Right lobe of liver (tissue), 6 donors: ENCODE measurements at regions not wholly inside any gene's neighbourhood (a gene's known extent, or its start where the extent isn't known, plus 50 kb on each side); places are given as distances from the start of the nearest gene placed in this dataset.

Experiments used
- ATAC-seq, 4 donors: fragments of 200-7000 bp; cut with Tn5 transposase; one replicate each; pipeline ENCODE4 v1.9.1; 2020; ENCODE audit warnings: mild to moderate bottlenecking in 4 of 4, moderate library complexity in 4 of 4
- DNase-seq, 3 donors: peaks; one replicate each; pipeline ENCODE4 v3.0.0-alpha.2; 2020
- H3K27ac ChIP-seq, 3 donors: fragments of 200-600 bp; one replicate each; pipeline ENCODE4 v1.8.0; 2022
- H3K27me3 ChIP-seq, 2 donors: fragments of 200-600 bp; one replicate each; pipeline ENCODE4 v1.8.0; 2022
- H3K36me3 ChIP-seq, 4 donors: fragments of 200-600 bp; sonication (generic) in 1 of 4; one replicate each; pipeline versions ENCODE4 v1.5.1 to v1.8.0; 2017 to 2022; ENCODE audit warnings: control low read depth in 1 of 4
- H3K4me1 ChIP-seq, 4 donors: fragments of 200-600 bp; sonication (generic) in 1 of 4; one replicate each; pipeline versions ENCODE4 v1.5.1 to v1.8.0; 2017 to 2022; ENCODE audit warnings: control low read depth in 1 of 4
- H3K4me3 ChIP-seq, 3 donors: fragments of 200-600 bp; one replicate each; pipeline ENCODE4 v1.8.0; 2022
- H3K9me3 ChIP-seq, 4 donors: fragments of 200-600 bp; sonication (generic) in 1 of 4; one replicate each; pipeline versions ENCODE4 v1.5.1 to v1.8.0; 2017 to 2022; ENCODE audit warnings: control low read depth in 1 of 4
- POLR2A ChIP-seq: fragments of 450-650 bp; IDR thresholded peaks from one replicate; pipeline ENCODE4 v1.6.1; 2017; ENCODE audit warnings: antibody characterized with exemption, mild to moderate bottlenecking
- WGBS: methylation state at CpG from one replicate; pipeline ENCODE4 v1.1.6; 2018; ENCODE audit warnings: low coverage, low lambda C conversion rate; ENCODE audit not compliant: insufficient coverage; ENCODE audit errors: missing lambda C conversion rate; 5-methylcytosine and 5-hydroxymethylcytosine counted together
- intact Hi-C, 2 donors: fragments of 100-400 bp; cut with DNase I; formaldehyde crosslinking; loops; one replicate each; pipeline versions ENCODE4 v1.11.2 to v1.14.1; 2022
- TF ChIP-seq, protein P1 (sequence below), 4 donors: fragments of 200-600 bp in 3 of 4; fragments of 450-650 bp in 1 of 4; IDR thresholded peaks; one replicate each; pipeline versions ENCODE4 v1.5.1 to v1.8.0; 2016 to 2022; ENCODE audit warnings: antibody characterized with exemption in 4 of 4, mild to moderate bottlenecking in 2 of 4
- donor health status: DM: no; HTN: yes; CAD: no.
- donor health status: DM: no; HTN: no; CAD: no.
- donor health status: DM: no; HTN: no; CAD: no.
- donor health status: DM: no; HTN: yes; CAD: no.
- donor health status: DM: no; HTN: yes; CAD: no.

DNA sequence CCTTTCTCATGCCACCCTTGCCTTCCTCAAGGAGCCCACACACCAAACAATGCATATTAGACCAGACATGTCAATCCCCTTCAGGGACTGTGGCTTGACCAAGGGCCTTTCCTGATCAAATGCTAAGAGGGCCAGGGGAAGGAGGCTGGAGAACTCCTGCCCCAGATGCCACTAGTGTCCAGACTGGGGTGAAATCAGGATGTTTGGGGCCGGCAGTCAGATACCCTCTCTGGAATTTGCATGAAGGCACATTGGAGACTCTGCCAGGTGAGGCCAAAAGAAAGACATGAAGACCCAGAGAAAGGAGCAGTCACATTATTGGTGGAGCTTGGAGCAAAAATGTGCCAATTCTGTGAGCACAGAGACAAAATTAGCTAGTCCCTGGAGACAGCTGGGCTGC is 154.1 kb downstream of the TLE3 start:
- H3K9me3 ChIP-seq: no peaks in the 10 kb centered on the region
- no peaks in the 10 kb centered on the region for H3K36me3 ChIP-seq
- WGBS: 45% methylated on average over 1 of the region's 1 CpG
- no peak overlapping the region for H3K27ac ChIP-seq
- H3K4me3 ChIP-seq: no peak overlapping the region
- H3K27me3 ChIP-seq: no peaks in the 10 kb centered on the region
- H3K4me1 ChIP-seq: no peaks in the 10 kb centered on the region
- no peak for DNase-seq
- no peak for ATAC-seq
- intact Hi-C loops: no loop called here
- no peak for TF ChIP-seq POLR2A
- TF ChIP-seq, protein P1, sequence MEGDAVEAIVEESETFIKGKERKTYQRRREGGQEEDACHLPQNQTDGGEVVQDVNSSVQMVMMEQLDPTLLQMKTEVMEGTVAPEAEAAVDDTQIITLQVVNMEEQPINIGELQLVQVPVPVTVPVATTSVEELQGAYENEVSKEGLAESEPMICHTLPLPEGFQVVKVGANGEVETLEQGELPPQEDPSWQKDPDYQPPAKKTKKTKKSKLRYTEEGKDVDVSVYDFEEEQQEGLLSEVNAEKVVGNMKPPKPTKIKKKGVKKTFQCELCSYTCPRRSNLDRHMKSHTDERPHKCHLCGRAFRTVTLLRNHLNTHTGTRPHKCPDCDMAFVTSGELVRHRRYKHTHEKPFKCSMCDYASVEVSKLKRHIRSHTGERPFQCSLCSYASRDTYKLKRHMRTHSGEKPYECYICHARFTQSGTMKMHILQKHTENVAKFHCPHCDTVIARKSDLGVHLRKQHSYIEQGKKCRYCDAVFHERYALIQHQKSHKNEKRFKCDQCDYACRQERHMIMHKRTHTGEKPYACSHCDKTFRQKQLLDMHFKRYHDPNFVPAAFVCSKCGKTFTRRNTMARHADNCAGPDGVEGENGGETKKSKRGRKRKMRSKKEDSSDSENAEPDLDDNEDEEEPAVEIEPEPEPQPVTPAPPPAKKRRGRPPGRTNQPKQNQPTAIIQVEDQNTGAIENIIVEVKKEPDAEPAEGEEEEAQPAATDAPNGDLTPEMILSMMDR (IDR thresholded peaks at IDR 0.05): no peak

DNA sequence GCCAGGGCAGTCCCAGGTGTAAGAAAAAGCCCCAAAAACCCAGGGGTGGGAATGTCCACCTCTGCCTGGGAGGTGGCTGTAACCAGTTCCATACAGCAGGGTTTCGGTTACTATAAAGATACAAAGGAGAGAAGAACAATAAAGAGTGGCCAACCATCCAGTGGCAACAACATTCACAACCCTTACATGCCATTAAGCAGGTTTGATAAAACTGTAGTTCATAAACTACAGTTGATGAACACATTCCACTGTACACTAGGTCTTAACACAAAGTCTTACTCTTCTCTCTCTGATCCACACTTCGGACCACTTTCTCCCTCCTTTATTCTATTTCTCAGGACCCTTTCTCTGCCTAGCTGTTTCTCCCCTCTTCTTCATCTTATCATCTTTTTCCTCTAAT is 152.0 kb downstream of the TLE3 start:
- no peak overlapping the region for H3K27ac ChIP-seq
- no peaks in the 10 kb centered on the region for H3K27me3 ChIP-seq
- no peaks in the 10 kb centered on the region for H3K4me1 ChIP-seq
- H3K4me3 ChIP-seq: no peak overlapping the region
- DNase-seq (no peak), ATAC-seq (no peak)
- 71% methylated on average over 1 of the region's 2 CpGs for WGBS
- H3K9me3 ChIP-seq: no peaks in the 10 kb centered on the region
- TF ChIP-seq, protein P1 (IDR thresholded peaks at IDR 0.05): no peak
- TF ChIP-seq POLR2A: no peak
- intact Hi-C loops: no loop called here
- no peaks in the 10 kb centered on the region for H3K36me3 ChIP-seq

DNA sequence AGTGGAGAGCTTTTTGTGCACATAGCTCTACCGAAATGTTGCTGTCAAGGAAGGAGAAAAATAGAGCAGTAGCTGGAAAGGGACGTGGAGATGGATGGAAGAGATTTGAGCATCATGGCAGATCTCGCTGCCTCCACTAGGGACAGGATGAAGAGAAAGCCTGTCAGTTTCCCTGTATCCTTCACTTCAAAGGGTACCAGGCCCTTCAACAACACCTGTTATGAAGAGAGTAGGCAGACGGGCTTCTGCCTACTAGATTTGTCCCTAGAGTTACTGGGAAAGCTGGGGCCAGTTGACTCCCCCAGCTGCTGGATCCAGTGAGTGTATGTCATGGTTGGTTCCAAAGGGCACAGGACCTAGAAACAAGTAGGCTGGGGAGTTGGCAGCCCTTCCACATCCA is 150.8 kb downstream of the TLE3 start:
- TF ChIP-seq, protein P1 (IDR thresholded peaks at IDR 0.05): no peak
- no peak for TF ChIP-seq POLR2A
- Histone ChIP-seq H3K9me3 (no peaks in the 10 kb centered on the region), H3K27me3 (no peaks in the 10 kb centered on the region), H3K4me1 (no peaks in the 10 kb centered on the region), H3K36me3 (no peaks in the 10 kb centered on the region), H3K4me3 (no peak overlapping the region), H3K27ac (no peak overlapping the region)
- no peak for DNase-seq
- intact Hi-C loops: no loop called here
- no peak for ATAC-seq
- WGBS: 84% methylated on average over 3 of the region's 4 CpGs

DNA sequence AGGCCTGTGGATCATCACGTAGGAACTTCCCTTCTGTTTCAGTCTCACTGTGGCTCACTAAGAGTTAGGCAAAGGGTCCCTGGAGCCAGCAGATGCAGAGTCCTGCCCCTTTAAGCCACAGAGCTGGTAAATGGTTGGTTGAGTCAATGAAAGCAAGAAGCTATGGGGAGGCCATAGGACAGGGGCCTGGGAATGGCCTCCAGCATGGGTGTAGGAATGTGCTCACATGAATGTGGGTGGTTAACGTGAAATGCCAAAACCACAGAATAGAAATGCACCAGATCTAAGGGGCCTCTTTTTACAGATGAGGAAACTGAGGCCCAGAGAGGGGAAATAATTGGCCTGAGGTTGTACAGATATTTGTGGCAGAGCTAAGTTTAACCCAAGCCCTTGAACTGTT is 150.3 kb downstream of the TLE3 start:
- Histone ChIP-seq H3K4me3 (no peak overlapping the region), H3K36me3 (no peaks in the 10 kb centered on the region), H3K4me1 (no peaks in the 10 kb centered on the region), H3K9me3 (no peaks in the 10 kb centered on the region), H3K27ac (no peak overlapping the region), H3K27me3 (no peaks in the 10 kb centered on the region)
- WGBS: 76% methylated on average over 2 of the region's 2 CpGs
- ATAC-seq: no peak
- intact Hi-C loops: no loop called here
- no peak for TF ChIP-seq POLR2A
- TF ChIP-seq, protein P1 (IDR thresholded peaks at IDR 0.05): no peak
- no peak for DNase-seq

DNA sequence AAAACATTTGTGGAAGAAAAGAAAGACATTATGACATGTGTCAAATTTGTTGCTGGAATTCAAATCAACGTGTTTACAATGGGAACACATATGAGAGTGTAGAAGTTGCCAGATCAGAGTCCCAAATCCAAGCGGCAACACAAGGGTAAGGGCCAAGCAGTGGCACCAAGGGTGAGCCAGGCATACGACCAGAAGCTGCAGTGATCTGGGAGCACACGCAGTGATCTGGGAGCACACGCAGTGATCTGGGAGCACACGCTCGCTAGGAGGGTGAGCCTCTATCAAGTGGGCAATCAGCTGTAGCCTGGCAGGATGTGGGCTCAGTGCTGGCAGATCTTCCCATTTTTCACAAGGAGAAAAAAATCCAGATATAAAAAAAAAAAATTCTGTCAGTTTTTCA is 148.2 kb downstream of the TLE3 start:
- no peak overlapping the region for H3K27ac ChIP-seq
- no peaks in the 10 kb centered on the region for H3K27me3 ChIP-seq
- WGBS: 68% methylated on average over 7 of the region's 7 CpGs
- intact Hi-C loops: no loop called here
- H3K36me3 ChIP-seq: no peaks in the 10 kb centered on the region
- H3K9me3 ChIP-seq: no peaks in the 10 kb centered on the region
- TF ChIP-seq POLR2A: no peak
- TF ChIP-seq, protein P1 (IDR thresholded peaks at IDR 0.05): no peak
- H3K4me1 ChIP-seq: no peaks in the 10 kb centered on the region
- ATAC-seq (no peak), DNase-seq (no peak)
- H3K4me3 ChIP-seq: no peak overlapping the region
